Spleen (tissue), 7 donors: ENCODE measurements at regions not wholly inside any gene's neighbourhood (a gene's known extent, or its start where the extent isn't known, plus 50 kb on each side); places are given as distances from the start of the nearest gene placed in this dataset.

Experiments used
- CTCF ChIP-seq, 11 experiments: fragments of 200-600 bp in 7 of 11; fragments of 450-650 bp in 4 of 11; sonication (generic) in 4 of 11; IDR thresholded peaks in 8 of 11; conservative IDR thresholded peaks in 3 of 11; 1 replicate in 7 of 11; 2 replicates in 4 of 11; pipeline versions ENCODE4 v1.4.0 to v1.8.0; 2016 to 2021; ENCODE audit warnings: antibody characterized with exemption in 11 of 11, inconsistent platforms in 4 of 11, mild to moderate bottlenecking in 1 of 11
- POLR2A ChIP-seq, 3 donors: fragments of 450-650 bp; IDR thresholded peaks; one replicate each; pipeline ENCODE4 v1.5.1; 2017; ENCODE audit warnings: antibody characterized with exemption in 3 of 3, mild to moderate bottlenecking in 1 of 3
- donor health status: DM: no; HTN: no; CAD: no; lungs with moderate emphysema.
- donor health status: DM: no; HTN: no; CAD: no.
- donor health status: DM: no; HTN: no; CAD: no.

- TF ChIP-seq CTCF (IDR thresholded peaks at IDR 0.05 in 8 of 11, conservative IDR thresholded peaks at IDR 0.05 in 3 of 11) (no peak), POLR2A (IDR thresholded peaks at IDR 0.05) (no peak)
Observed at GRCh38 chr1:98253145-98253544, 332.3 kb upstream of the DPYD start.
